WTC11 (cell line): ENCODE measurements at regions not wholly inside any gene's neighbourhood (a gene's known extent, or its start where the extent isn't known, plus 50 kb on each side); places are given as distances from the start of the nearest gene placed in this dataset.

ENCODE experiments used
- CTCF ChIP-seq: fragments of 200-600 bp; IDR thresholded peaks from 2 replicates; pipeline ENCODE4 v1.8.0; 2022; ENCODE audit warnings: antibody characterized with exemption
- E2F4 ChIP-seq: sonication (generic); formaldehyde crosslinking; IDR thresholded peaks from 2 replicates; pipeline ENCODE4 v1.8.1; 2022; ENCODE audit warnings: low read depth, mild to moderate bottlenecking, moderate library complexity, missing genetic modification reagents, borderline replicate concordance
- MYBL2 ChIP-seq: sonication (generic); formaldehyde crosslinking; IDR thresholded peaks from 2 replicates; pipeline ENCODE4 v1.8.1; 2023; ENCODE audit warnings: mild to moderate bottlenecking, moderate library complexity, missing genetic modification reagents

- TF ChIP-seq MYBL2 (CRISPR knock-in tag): no peak
- TF ChIP-seq CTCF: no peak
- no peak for TF ChIP-seq E2F4
Observed at GRCh38 chr14:89648510-89648909, 231.5 kb upstream of the FOXN3 start.
